Testis (tissue), 2 donors: ENCODE measurements at regions not wholly inside any gene's neighbourhood (a gene's known extent, or its start where the extent isn't known, plus 50 kb on each side); places are given as distances from the start of the nearest gene placed in this dataset.

Source experiments
- CTCF ChIP-seq, 3 experiments: fragments of 450-650 bp in 2 of 3; fragments of 200-600 bp in 1 of 3; sonication (generic) in 1 of 3; IDR thresholded peaks; one replicate each; pipeline ENCODE4 v1.5.1; 2016 to 2019; ENCODE audit warnings: antibody characterized with exemption in 3 of 3, mild to moderate bottlenecking in 2 of 3, moderate library complexity in 1 of 3
- POLR2A ChIP-seq: fragments of 450-650 bp; IDR thresholded peaks from one replicate; pipeline ENCODE4 v1.6.1; 2017; ENCODE audit warnings: antibody characterized with exemption, mild to moderate bottlenecking, moderate library complexity

- TF ChIP-seq POLR2A = no peak
- TF ChIP-seq CTCF (IDR thresholded peaks at IDR 0.05) = no peak
These were observed 650.0 kb downstream of the FLRT2 start for GRCh38 chr14:86179980-86180379.
